ENCODE measurements at regions not wholly inside any gene's neighbourhood (a gene's known extent, or its start where the extent isn't known, plus 50 kb on each side); places are given as distances from the start of the nearest gene placed in this dataset.

DNA sequence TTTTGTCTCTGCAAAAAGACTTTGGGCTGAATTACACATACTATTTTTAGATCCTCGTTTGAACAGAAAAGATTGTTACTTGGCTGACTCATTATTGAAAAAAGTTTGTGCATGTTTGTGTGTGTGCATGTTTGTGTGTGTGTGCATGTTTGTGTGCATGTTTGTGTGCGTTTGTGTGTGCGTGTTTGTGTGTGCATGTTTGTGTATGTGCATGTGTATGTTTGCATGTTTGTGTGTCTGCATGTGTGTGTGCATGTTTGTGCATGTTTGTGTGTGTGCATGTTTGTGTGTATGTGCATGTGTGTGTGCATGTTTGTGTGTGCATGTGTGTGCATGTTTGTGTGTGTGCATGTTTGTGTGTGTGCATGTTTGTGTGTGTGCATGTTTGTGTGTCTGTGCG, 201.1 kb upstream of the FAT1 start:
- in situ Hi-C loops (cut with HindIII; ENCODE audit: low pct_ligation_motif_present, low sequenced_read_pairs), result loop anchor here (25.0 kb wide), 1 partner anchor 187 kb away; no protein-coding TSS in a partner anchor
- no peak for DNase-seq
- Histone ChIP-seq H3K27me3 (replicated peaks) (no peaks in the 10 kb centered on the region), H3K4me3 (ENCODE audit: low read depth, low read length) (no peak overlapping the region), H3K36me3 (replicated peaks) (no peaks in the 10 kb centered on the region), H3K27ac (no peak overlapping the region)
- TF ChIP-seq, protein P1, sequence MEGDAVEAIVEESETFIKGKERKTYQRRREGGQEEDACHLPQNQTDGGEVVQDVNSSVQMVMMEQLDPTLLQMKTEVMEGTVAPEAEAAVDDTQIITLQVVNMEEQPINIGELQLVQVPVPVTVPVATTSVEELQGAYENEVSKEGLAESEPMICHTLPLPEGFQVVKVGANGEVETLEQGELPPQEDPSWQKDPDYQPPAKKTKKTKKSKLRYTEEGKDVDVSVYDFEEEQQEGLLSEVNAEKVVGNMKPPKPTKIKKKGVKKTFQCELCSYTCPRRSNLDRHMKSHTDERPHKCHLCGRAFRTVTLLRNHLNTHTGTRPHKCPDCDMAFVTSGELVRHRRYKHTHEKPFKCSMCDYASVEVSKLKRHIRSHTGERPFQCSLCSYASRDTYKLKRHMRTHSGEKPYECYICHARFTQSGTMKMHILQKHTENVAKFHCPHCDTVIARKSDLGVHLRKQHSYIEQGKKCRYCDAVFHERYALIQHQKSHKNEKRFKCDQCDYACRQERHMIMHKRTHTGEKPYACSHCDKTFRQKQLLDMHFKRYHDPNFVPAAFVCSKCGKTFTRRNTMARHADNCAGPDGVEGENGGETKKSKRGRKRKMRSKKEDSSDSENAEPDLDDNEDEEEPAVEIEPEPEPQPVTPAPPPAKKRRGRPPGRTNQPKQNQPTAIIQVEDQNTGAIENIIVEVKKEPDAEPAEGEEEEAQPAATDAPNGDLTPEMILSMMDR (IDR thresholded peaks at IDR 0.05; ENCODE audit: low read depth, low read length, missing control alignments), result no peak

DNA sequence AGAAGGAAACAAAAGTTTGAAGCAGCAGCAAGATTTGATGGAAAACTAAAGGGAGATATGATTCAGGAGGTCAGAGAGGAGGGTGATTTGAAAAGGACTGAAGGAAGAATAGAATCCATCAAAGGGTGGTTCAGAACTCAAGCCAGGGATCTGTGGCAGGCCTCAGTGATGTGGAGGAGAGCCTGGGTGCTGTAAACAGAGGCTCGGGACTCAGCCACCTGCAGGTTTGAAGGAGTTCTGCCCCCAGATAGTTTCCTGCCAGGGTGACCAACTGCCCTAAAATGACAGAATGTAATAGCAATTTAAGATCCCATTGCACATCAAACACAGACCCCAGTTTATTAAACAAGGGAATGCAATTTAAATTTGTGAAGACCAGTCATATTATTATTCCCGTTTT, 204.0 kb upstream of the FAT1 start:
- H3K27ac ChIP-seq, result no peak overlapping the region
- H3K4me3 ChIP-seq (ENCODE audit: low read depth, low read length), result no peak overlapping the region
- in situ Hi-C loops (cut with HindIII; ENCODE audit: low pct_ligation_motif_present, low sequenced_read_pairs), result loop anchor here (25.0 kb wide), 1 partner anchor 190 kb away; no protein-coding TSS in a partner anchor

DNA sequence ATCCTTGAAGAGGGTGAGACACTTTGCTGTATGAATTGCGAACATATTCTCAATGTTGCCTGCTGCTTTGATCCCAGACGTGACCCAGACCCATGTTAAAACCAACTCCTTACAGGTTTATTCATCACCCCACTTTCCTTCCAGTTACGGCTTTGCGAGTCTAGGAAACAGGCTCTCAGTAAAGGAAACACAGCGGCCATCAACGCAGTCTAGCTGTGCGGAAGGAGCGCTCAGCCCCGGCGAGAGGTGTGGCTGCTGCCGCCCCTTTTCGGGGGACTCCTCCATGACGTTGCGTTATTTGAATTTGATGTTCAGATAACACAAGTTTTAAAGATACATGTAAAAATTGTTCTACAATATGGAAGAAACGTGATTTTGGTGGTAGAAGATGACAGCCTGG, 206.4 kb upstream of the FAT1 start:
- H3K27me3 ChIP-seq (replicated peaks), result no peaks in the 10 kb centered on the region
- no peak for DNase-seq
- H3K4me3 ChIP-seq (ENCODE audit: low read depth, low read length), result no peak overlapping the region
- H3K27ac ChIP-seq, result no peak overlapping the region
- TF ChIP-seq, protein P1 (IDR thresholded peaks at IDR 0.05; ENCODE audit: low read depth, low read length, missing control alignments), result no peak
- H3K36me3 ChIP-seq (replicated peaks), result no peaks in the 10 kb centered on the region
- in situ Hi-C loops (cut with HindIII; ENCODE audit: low pct_ligation_motif_present, low sequenced_read_pairs), result loop anchor here (25.0 kb wide), 1 partner anchor 193 kb away; no protein-coding TSS in a partner anchor

More for the DNA sequence above, 204.0 kb upstream of the FAT1 start:
- H3K27me3 ChIP-seq (replicated peaks), result no peaks in the 10 kb centered on the region
- TF ChIP-seq, protein P1 (IDR thresholded peaks at IDR 0.05; ENCODE audit: low read depth, low read length, missing control alignments), result peak; percentile 17
- no peak for DNase-seq
- H3K36me3 ChIP-seq (replicated peaks), result no peaks in the 10 kb centered on the region

DNA sequence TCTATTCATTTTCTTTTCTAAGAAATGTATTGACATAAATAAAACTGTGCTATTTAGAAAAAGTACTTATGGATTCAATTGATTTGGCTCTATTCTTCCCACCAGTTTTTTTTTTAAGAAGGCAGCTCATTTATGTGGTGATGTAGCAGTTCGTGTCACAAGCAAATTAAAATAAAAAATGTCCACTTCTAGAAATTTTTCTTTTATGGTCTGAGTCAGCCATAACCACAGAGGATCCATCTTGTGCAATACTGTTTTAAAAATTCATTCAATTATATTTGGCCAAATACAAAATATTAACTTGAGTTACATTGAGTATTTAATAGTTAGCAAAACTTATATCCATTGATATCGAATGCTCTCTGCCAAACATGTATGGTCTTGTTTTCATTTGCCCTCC, 207.9 kb upstream of the FAT1 start:
- no peak overlapping the region for H3K4me3 ChIP-seq (ENCODE audit: low read depth, low read length)
- no peak for DNase-seq
- H3K36me3 ChIP-seq (replicated peaks), result no peaks in the 10 kb centered on the region
- in situ Hi-C loops (cut with HindIII; ENCODE audit: low pct_ligation_motif_present, low sequenced_read_pairs), result loop anchor here (25.0 kb wide), 1 partner anchor 194 kb away; no protein-coding TSS in a partner anchor
- H3K27ac ChIP-seq, result no peak overlapping the region
- TF ChIP-seq, protein P1 (IDR thresholded peaks at IDR 0.05; ENCODE audit: low read depth, low read length, missing control alignments), result no peak
- H3K27me3 ChIP-seq (replicated peaks), result no peaks in the 10 kb centered on the region

DNA sequence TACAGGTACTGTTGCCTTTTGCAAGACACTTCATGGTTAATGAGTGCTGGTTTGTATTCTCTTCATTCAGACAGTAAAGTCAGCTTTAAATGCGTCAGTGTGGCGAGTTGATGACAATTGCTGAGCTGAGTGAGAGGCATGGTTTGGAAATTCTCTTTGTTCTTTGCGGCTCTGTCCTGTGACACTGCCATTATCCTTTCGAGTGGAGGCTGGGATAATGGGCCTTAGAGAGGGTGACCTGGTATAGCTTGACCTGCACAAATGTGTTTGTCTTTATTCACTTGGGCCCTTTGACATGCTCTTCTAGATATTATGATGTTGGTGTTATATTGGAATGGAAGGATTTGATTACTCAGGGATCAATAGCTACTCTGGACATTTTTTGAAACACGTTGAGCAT, 208.5 kb upstream of the FAT1 start:
- Histone ChIP-seq H3K36me3 (replicated peaks) (no peaks in the 10 kb centered on the region), H3K27me3 (replicated peaks) (no peaks in the 10 kb centered on the region), H3K27ac (peak overlapping the region; percentile 68), H3K4me3 (ENCODE audit: low read depth, low read length) (no peak overlapping the region)
- no peak for DNase-seq
- TF ChIP-seq, protein P1 (IDR thresholded peaks at IDR 0.05; ENCODE audit: low read depth, low read length, missing control alignments), result no peak
- in situ Hi-C loops (cut with HindIII; ENCODE audit: low pct_ligation_motif_present, low sequenced_read_pairs), result loop anchor here (25.0 kb wide), 1 partner anchor 195 kb away; no protein-coding TSS in a partner anchor

DNA sequence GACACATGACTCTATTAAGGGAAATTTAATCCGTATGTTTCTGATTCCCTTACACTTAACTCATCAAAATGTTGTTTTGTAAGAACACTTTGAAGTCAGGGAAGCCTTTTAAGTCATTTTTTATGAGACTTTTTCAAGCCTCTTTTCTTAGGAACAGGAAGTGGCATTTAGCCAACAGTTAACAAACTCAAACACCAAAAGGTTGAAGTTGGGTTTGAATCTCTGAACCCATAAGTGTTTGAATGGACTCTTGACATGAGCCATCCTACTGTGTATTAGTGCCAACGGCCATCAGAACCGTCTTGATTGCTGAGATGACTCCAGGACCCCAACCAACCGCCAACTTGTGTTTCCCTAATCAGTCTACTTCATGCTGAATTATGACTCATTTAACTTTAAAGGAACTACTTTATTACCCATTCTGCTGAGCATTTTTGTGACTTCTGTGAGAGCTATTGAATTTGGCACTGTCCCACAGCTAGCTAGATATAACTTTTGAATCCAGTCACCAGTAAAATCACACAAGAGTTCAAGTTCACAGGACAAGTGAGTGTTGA, 209.1 kb upstream of the FAT1 start:
- Histone ChIP-seq H3K27me3 (replicated peaks) (no peaks in the 10 kb centered on the region), H3K4me3 (ENCODE audit: low read depth, low read length) (no peak overlapping the region), H3K36me3 (replicated peaks) (no peaks in the 10 kb centered on the region), H3K27ac (peak overlapping the region; percentile 68)
- DNase-seq, result peak; percentile 72
- in situ Hi-C loops (cut with HindIII; ENCODE audit: low pct_ligation_motif_present, low sequenced_read_pairs), result loop anchor here (25.0 kb wide), 1 partner anchor 195 kb away; no protein-coding TSS in a partner anchor
- TF ChIP-seq, protein P1 (IDR thresholded peaks at IDR 0.05; ENCODE audit: low read depth, low read length, missing control alignments), result no peak
